Kasumi-1 (cell line): ENCODE measurements at regions not wholly inside any gene's neighbourhood (a gene's known extent, or its start where the extent isn't known, plus 50 kb on each side); places are given as distances from the start of the nearest gene placed in this dataset.
"Not testable (repeated sequence)": the region's sequence is repeated elsewhere in the genome, so short reads cannot be mapped to it uniquely, and the experiment has no call there.

Source experiments
- DNase-seq, 2 experiments: peaks; one replicate each; lab custom pipeline; 2025; lab: John Stamatoyannopoulos, UW

- no peak for DNase-seq
Measured at GRCh38 chr11:90318651-90319050, 95.8 kb upstream of the CHORDC1 start.

- no peak for DNase-seq
Measured at GRCh38 chr11:90310210-90310609, 87.4 kb upstream of the CHORDC1 start.

GRCh38 chr11:90309693-90310092, 86.8 kb upstream of the CHORDC1 start:
- DNase-seq, result no peak

- no peak for DNase-seq
Measured at GRCh38 chr11:90294526-90294925, 71.7 kb upstream of the CHORDC1 start.

GRCh38 chr11:90294091-90294490, 71.2 kb upstream of the CHORDC1 start:
- DNase-seq, result no peak

GRCh38 chr11:90288212-90288821, 65.5 kb upstream of the CHORDC1 start:
- peak; percentile 62 to 71 for DNase-seq

GRCh38 chr11:90286640-90287039, 63.8 kb upstream of the CHORDC1 start:
- DNase-seq, result no peak

- DNase-seq, result peak; percentile 3 to 24
Measured at GRCh38 chr11:90284171-90284570, 61.3 kb upstream of the CHORDC1 start.

- not testable (repeated sequence) for DNase-seq
Measured at GRCh38 chr11:90282551-90283071, 59.8 kb upstream of the CHORDC1 start.

- DNase-seq, result no peak
Measured at GRCh38 chr11:90274362-90274761, 51.5 kb upstream of the CHORDC1 start.
